MCF 10A (cell line): ENCODE measurements at regions not wholly inside any gene's neighbourhood (a gene's known extent, or its start where the extent isn't known, plus 50 kb on each side); places are given as distances from the start of the nearest gene placed in this dataset.
"Not testable (repeated sequence)": the region's sequence is repeated elsewhere in the genome, so short reads cannot be mapped to it uniquely, and the experiment has no call there.

Experiments
- BruUV-seq: library from RNA; stranded (reverse); fragments of 400-500 nt; replicated peaks from 2 replicates; lab custom pipeline; 2021; lab: Mats Ljungman, UMichigan
- CTCF ChIA-PET: fragments of 300-600 bp; sonication (Branson Sonifier 250); formaldehyde crosslinking; extraction: SDS; loops from one replicate; lab custom pipeline; 2021; ENCODE audit warnings: antibody characterized with exemption, inconsistent platforms; lab: Yijun Ruan, JAX
- POLR2A ChIA-PET: fragments of 300-600, 350-650 bp; sonication (Branson Sonifier 250); formaldehyde crosslinking; extraction: SDS; loops from one replicate; lab custom pipeline; 2020; ENCODE audit warnings: antibody characterized with exemption, inconsistent platforms; lab: Yijun Ruan, JAX
- DNase-seq: peaks from one replicate; pipeline ENCODE4 v3.0.0-alpha.2; 2018; ENCODE audit not compliant: unreplicated experiment
- H3K27ac Mint-ChIP-seq: one replicate; pipeline ENCODE4 v1.8.0; 2022; ENCODE audit warnings: mild to moderate bottlenecking, low read depth, mixed read lengths; ENCODE audit not compliant: unreplicated experiment
- H3K27me3 Mint-ChIP-seq: one replicate; pipeline ENCODE4 v1.8.0; 2022; ENCODE audit warnings: mixed read lengths; ENCODE audit not compliant: insufficient read depth, unreplicated experiment
- H3K36me3 Mint-ChIP-seq: one replicate; pipeline ENCODE4 v1.8.0; 2022; ENCODE audit warnings: mild to moderate bottlenecking, moderate library complexity, mixed read lengths; ENCODE audit not compliant: insufficient read depth, unreplicated experiment
- H3K4me1 Mint-ChIP-seq: one replicate; pipeline ENCODE4 v1.8.0; 2022; ENCODE audit warnings: mixed read lengths; ENCODE audit not compliant: insufficient read depth, unreplicated experiment
- H3K4me3 Mint-ChIP-seq: one replicate; pipeline ENCODE4 v1.8.0; 2022; ENCODE audit warnings: mild to moderate bottlenecking, moderate library complexity, mixed read lengths; ENCODE audit not compliant: unreplicated experiment
- H3K9me3 Mint-ChIP-seq: one replicate; pipeline ENCODE4 v1.8.0; 2022; ENCODE audit warnings: mixed read lengths; ENCODE audit not compliant: unreplicated experiment
- intact Hi-C: fragments of 100-400 bp; cut with micrococcal nuclease; formaldehyde crosslinking; loops from 2 replicates; pipeline ENCODE4 v1.14.1; 2022
- TF ChIP-seq, protein P1 (sequence below): fragments of 200-600 bp; IDR thresholded peaks from one replicate; pipeline ENCODE4 v1.8.0; 2022; ENCODE audit warnings: antibody characterized with exemption, mild to moderate bottlenecking; ENCODE audit not compliant: unreplicated experiment

DNA sequence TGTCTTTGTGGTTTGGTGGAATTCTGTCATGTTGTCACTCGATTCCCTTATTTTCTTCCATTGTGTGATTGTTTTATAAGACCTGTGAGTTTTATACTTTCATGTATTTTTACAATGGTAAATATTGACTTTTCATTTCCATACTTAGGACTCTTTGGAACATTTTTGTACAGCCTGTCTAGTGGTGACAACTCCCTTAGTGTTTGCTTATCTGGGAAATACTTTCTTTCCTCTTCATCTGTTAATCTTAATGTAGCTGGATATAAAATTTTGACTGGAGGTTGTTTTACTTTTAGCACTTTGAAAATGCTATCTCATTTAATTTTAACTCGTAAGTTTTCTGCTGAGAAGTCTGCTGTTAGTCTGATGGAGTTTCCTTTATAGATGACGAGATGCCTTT lies 310.5 kb downstream of the NUF2 start:
- intact Hi-C loops = no loop called here
- CTCF ChIA-PET = no interaction called here
- Mint-ChIP-seq H3K4me1 (no peaks in the 10 kb centered on the region), H3K4me3 (no peak overlapping the region), H3K36me3 (no peaks in the 10 kb centered on the region), H3K27ac (no peak overlapping the region), H3K9me3 (peaks cover 20% of the 10 kb centered on the region), H3K27me3 (no peaks in the 10 kb centered on the region)
- no TSS peak for BruUV-seq
- no peak for DNase-seq
- TF ChIP-seq, protein P1, sequence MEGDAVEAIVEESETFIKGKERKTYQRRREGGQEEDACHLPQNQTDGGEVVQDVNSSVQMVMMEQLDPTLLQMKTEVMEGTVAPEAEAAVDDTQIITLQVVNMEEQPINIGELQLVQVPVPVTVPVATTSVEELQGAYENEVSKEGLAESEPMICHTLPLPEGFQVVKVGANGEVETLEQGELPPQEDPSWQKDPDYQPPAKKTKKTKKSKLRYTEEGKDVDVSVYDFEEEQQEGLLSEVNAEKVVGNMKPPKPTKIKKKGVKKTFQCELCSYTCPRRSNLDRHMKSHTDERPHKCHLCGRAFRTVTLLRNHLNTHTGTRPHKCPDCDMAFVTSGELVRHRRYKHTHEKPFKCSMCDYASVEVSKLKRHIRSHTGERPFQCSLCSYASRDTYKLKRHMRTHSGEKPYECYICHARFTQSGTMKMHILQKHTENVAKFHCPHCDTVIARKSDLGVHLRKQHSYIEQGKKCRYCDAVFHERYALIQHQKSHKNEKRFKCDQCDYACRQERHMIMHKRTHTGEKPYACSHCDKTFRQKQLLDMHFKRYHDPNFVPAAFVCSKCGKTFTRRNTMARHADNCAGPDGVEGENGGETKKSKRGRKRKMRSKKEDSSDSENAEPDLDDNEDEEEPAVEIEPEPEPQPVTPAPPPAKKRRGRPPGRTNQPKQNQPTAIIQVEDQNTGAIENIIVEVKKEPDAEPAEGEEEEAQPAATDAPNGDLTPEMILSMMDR = no peak
- POLR2A ChIA-PET = no interaction called here

DNA sequence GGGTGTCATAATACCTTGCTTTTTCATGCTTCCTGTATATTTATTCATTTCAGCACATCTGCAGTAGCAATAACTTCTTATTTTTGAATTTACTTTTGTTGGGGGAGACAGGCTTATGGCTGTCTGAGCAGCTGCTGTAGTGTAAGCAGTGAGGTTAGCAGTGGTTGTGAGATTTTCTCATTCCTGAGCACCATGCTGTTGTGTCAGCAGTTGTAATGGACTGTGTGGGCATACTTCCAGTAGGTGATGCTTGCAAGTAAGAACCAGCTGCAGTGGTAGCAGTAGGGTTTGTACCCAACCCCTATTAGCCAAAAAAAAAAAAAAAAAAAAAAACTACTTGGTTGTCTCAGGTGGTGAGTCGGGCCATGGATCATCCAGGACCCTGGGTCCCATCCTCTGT lies 311.6 kb downstream of the NUF2 start:
- no peak overlapping the region for H3K4me3 Mint-ChIP-seq
- H3K27me3 Mint-ChIP-seq = no peaks in the 10 kb centered on the region
- no peaks in the 10 kb centered on the region for H3K36me3 Mint-ChIP-seq
- DNase-seq = no peak
- no peak overlapping the region for H3K27ac Mint-ChIP-seq
- H3K4me1 Mint-ChIP-seq = no peaks in the 10 kb centered on the region
- TF ChIP-seq, protein P1 = no peak
- peaks cover 22% of the 10 kb centered on the region for H3K9me3 Mint-ChIP-seq
- no TSS peak for BruUV-seq
- ChIA-PET POLR2A (no interaction called here), CTCF (interaction anchor here (0.5 to 0.6 kb wide), 2 partner anchors 10 to 337 kb away, joined by 3 to 4 read pairs; no protein-coding TSS in a partner anchor)
- intact Hi-C loops = no loop called here

DNA sequence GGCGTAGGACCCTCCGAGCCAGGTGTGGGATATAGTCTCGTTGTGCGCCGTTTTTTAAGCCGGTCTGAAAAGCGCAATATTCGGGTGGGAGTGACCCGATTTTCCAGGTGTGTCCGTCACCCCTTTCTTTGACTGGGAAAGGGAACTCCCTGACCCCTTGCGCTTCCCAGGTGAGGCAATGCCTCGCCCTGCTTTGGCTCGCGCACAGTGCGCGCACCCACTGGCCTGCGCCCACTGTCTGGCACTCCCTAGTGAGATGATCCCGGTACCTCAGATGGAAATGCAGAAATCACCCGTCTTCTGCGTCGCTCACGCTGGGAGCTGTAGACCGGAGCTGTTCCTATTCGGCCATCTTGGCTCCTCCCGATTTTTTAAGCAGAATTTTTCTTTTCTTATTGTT lies 323.9 kb downstream of the NUF2 start:
- intact Hi-C loops, H3K27me3 Mint-ChIP-seq, POLR2A ChIA-PET, H3K4me3 Mint-ChIP-seq, CTCF ChIA-PET, H3K9me3 Mint-ChIP-seq, H3K4me1 Mint-ChIP-seq, H3K36me3 Mint-ChIP-seq, BruUV-seq, H3K27ac Mint-ChIP-seq, DNase-seq: not testable (repeated sequence)

DNA sequence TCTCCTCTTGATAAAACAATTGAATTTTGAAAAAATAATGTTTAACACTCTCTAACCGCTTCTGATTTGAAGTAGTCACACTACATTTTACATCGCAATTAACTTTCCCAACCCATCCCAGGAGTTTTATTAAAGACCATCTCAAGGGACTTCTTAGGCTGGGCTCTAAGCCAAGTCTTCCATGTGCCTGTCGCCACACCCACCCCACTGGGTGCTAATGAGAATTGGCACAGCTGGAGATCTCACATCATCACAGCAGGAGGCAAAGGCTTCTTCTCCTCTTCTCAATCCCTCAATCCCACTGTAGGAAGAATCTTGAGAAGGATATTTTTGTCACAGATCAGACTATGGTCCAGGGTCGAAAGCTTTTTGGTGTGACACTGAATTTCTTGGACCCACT lies 328.9 kb downstream of the NUF2 start:
- Mint-ChIP-seq H3K4me1 (no peaks in the 10 kb centered on the region), H3K9me3 (peaks cover 8% of the 10 kb centered on the region), H3K4me3 (no peak overlapping the region), H3K36me3 (no peaks in the 10 kb centered on the region), H3K27me3 (no peaks in the 10 kb centered on the region), H3K27ac (no peak overlapping the region)
- TF ChIP-seq, protein P1 = no peak
- BruUV-seq = no TSS peak
- POLR2A ChIA-PET = no interaction called here
- intact Hi-C loops = no loop called here
- CTCF ChIA-PET = no interaction called here
- DNase-seq = peak; percentile 22

DNA sequence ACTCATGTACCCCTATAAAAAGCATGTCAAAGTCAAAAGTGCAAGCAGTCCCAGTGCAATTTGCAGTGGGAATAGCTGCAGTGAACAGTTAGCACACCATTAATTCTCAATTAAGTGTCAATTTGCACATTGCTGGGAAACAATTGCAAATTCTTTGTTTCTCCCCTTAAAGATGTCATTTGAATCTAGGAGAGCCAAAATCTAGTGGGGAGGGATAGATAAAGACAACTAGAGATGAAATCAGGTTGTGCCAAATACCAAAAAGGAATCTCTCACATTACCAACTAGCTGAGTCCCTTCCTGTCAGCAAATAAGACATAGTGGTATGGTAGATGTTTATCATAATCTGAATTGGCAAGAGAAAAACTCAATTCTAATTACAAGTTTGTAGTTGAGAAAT lies 330.7 kb downstream of the NUF2 start:
- Mint-ChIP-seq H3K4me1 (no peaks in the 10 kb centered on the region), H3K4me3 (no peak overlapping the region), H3K27ac (no peak overlapping the region), H3K9me3 (no peaks in the 10 kb centered on the region), H3K36me3 (no peaks in the 10 kb centered on the region), H3K27me3 (no peaks in the 10 kb centered on the region)
- CTCF ChIA-PET = interaction anchor here (0.8 kb wide), 1 partner anchor 1431 kb away, joined by 3 read pairs; no protein-coding TSS in a partner anchor
- DNase-seq = no peak
- POLR2A ChIA-PET = no interaction called here
- BruUV-seq = no TSS peak
- TF ChIP-seq, protein P1 = no peak
- intact Hi-C loops = no loop called here
